ENCODE measurements at regions not wholly inside any gene's neighbourhood (a gene's known extent, or its start where the extent isn't known, plus 50 kb on each side); places are given as distances from the start of the nearest gene placed in this dataset.

DNA sequence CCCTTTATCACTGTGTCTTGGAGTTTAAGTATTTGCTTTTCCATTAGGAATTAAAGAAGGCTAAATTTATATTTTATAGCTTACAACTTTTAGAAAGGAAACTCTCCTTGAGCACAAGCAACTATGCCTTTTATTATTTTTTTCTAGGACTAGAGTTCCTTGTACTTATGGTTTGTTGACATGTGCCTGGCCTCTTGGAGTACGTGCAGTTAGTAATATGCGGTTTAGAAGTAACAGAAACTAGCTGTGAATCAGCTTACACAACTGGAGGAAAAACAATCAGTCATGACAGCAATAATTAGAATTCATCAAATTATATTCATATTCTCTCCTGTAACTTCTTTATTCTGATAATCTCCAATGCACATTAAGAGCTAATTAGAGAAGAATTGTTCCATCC is 428.7 kb downstream of the AEBP2 start:
- TF ChIP-seq, protein P1, sequence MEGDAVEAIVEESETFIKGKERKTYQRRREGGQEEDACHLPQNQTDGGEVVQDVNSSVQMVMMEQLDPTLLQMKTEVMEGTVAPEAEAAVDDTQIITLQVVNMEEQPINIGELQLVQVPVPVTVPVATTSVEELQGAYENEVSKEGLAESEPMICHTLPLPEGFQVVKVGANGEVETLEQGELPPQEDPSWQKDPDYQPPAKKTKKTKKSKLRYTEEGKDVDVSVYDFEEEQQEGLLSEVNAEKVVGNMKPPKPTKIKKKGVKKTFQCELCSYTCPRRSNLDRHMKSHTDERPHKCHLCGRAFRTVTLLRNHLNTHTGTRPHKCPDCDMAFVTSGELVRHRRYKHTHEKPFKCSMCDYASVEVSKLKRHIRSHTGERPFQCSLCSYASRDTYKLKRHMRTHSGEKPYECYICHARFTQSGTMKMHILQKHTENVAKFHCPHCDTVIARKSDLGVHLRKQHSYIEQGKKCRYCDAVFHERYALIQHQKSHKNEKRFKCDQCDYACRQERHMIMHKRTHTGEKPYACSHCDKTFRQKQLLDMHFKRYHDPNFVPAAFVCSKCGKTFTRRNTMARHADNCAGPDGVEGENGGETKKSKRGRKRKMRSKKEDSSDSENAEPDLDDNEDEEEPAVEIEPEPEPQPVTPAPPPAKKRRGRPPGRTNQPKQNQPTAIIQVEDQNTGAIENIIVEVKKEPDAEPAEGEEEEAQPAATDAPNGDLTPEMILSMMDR (IDR thresholded peaks at IDR 0.05; ENCODE audit: low read depth, low read length, poor library complexity, severe bottlenecking), result no peak
- no peak for TF ChIP-seq EZH2phosphoT487 (IDR thresholded peaks at IDR 0.05; ENCODE audit: borderline replicate concordance, low read length)
